ENCODE measurements at regions not wholly inside any gene's neighbourhood (a gene's known extent, or its start where the extent isn't known, plus 50 kb on each side); places are given as distances from the start of the nearest gene placed in this dataset.

GRCh38 chr9:11551106-11551505, 938.3 kb upstream of the PTPRD start:
- TF ChIP-seq, protein P1, sequence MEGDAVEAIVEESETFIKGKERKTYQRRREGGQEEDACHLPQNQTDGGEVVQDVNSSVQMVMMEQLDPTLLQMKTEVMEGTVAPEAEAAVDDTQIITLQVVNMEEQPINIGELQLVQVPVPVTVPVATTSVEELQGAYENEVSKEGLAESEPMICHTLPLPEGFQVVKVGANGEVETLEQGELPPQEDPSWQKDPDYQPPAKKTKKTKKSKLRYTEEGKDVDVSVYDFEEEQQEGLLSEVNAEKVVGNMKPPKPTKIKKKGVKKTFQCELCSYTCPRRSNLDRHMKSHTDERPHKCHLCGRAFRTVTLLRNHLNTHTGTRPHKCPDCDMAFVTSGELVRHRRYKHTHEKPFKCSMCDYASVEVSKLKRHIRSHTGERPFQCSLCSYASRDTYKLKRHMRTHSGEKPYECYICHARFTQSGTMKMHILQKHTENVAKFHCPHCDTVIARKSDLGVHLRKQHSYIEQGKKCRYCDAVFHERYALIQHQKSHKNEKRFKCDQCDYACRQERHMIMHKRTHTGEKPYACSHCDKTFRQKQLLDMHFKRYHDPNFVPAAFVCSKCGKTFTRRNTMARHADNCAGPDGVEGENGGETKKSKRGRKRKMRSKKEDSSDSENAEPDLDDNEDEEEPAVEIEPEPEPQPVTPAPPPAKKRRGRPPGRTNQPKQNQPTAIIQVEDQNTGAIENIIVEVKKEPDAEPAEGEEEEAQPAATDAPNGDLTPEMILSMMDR (IDR thresholded peaks at IDR 0.05), result no peak
- no peak for TF ChIP-seq POLR2A (IDR thresholded peaks at IDR 0.05)

All from body of pancreas (tissue), 4 donors.